ENCODE measurements at regions not wholly inside any gene's neighbourhood (a gene's known extent, or its start where the extent isn't known, plus 50 kb on each side); places are given as distances from the start of the nearest gene placed in this dataset.

GRCh38 chr4:144403893-144404292 lies 242.1 kb upstream of the HHIP start:
- no peak overlapping the region for H3K4me3 ChIP-seq (ENCODE audit: low read depth, poor library complexity, severe bottlenecking)
- 38 to 47% methylated on average over 1 of the region's 1 CpG for WGBS, 2 donors
- intact Hi-C loops (cut with DNase I; ENCODE audit: low total_unique reads) = no loop called here
- TF ChIP-seq POLR2A (IDR thresholded peaks at IDR 0.05) (no peak), CTCF (IDR thresholded peaks at IDR 0.05) (no peak)
- DNase-seq (ENCODE audit: low spot score in 2 of 2) = no peak

- no peak overlapping the region for H3K4me3 ChIP-seq (ENCODE audit: low read depth, poor library complexity, severe bottlenecking)
- intact Hi-C loops (cut with DNase I; ENCODE audit: low total_unique reads) = no loop called here
- no peak for DNase-seq (ENCODE audit: low spot score in 2 of 2)
- WGBS, 2 donors = 79 to 83% methylated on average over 4 of the region's 4 CpGs
- no peak for TF ChIP-seq POLR2A (IDR thresholded peaks at IDR 0.05)
- TF ChIP-seq CTCF (IDR thresholded peaks at IDR 0.05) = no peak
Measured at GRCh38 chr4:144409525-144409924, 236.4 kb upstream of the HHIP start.

DNA sequence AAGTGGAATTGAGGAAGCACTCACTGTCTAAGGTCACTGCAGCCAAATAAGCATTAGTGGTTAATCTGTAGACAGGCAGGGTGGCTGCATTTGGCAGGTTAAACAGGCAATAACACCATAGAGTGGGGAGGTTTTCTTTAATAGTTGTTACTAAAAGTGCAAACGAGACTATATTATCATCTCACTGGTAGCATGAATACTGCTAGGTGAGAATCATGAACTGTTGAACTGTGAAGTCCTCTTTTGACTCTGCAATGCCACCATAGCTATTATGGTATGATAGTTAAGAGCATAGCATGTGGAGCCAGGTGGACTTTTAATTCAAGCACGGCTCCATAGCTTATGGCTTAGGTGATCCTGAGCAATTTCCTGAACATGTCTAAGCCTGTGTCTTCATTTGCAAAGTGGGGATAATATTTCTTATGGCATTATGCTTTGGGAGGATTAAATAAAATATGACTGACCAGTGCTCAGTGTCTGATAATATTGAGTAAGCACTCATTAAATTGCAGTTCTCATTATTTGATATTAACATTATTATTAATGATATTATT lies 235.6 kb upstream of the HHIP start:
- TF ChIP-seq POLR2A (IDR thresholded peaks at IDR 0.05) (no peak), CTCF (IDR thresholded peaks at IDR 0.05) (no peak)
- intact Hi-C loops (cut with DNase I; ENCODE audit: low total_unique reads) = no loop called here
- DNase-seq (ENCODE audit: low spot score in 2 of 2) = no peak
- WGBS, 2 donors = 74 to 75% methylated on average over 2 of the region's 2 CpGs
- H3K4me3 ChIP-seq (ENCODE audit: low read depth, poor library complexity, severe bottlenecking) = no peak overlapping the region

- intact Hi-C loops (cut with DNase I; ENCODE audit: low total_unique reads) = no loop called here
- 71 to 81% methylated on average over 1 of the region's 1 CpG for WGBS, 2 donors
Measured at GRCh38 chr4:144411119-144411518, 234.8 kb upstream of the HHIP start.

GRCh38 chr4:144411700-144412099 lies 234.3 kb upstream of the HHIP start:
- intact Hi-C loops (cut with DNase I; ENCODE audit: low total_unique reads) = no loop called here
- DNase-seq (ENCODE audit: low spot score in 2 of 2) = no peak
- TF ChIP-seq CTCF (IDR thresholded peaks at IDR 0.05) = no peak
- TF ChIP-seq POLR2A (IDR thresholded peaks at IDR 0.05) = no peak
- H3K4me3 ChIP-seq (ENCODE audit: low read depth, poor library complexity, severe bottlenecking) = no peak overlapping the region

More at GRCh38 chr4:144411119-144411518, 234.8 kb upstream of the HHIP start:
- TF ChIP-seq CTCF (IDR thresholded peaks at IDR 0.05) = no peak
- TF ChIP-seq POLR2A (IDR thresholded peaks at IDR 0.05) = no peak
- H3K4me3 ChIP-seq (ENCODE audit: low read depth, poor library complexity, severe bottlenecking) = no peak overlapping the region
- DNase-seq (ENCODE audit: low spot score in 2 of 2) = no peak

- H3K4me3 ChIP-seq (ENCODE audit: low read depth, poor library complexity, severe bottlenecking) = no peak overlapping the region
Measured at GRCh38 chr4:144421056-144421455, 224.9 kb upstream of the HHIP start.

More at GRCh38 chr4:144421056-144421455, 224.9 kb upstream of the HHIP start:
- DNase-seq (ENCODE audit: low spot score in 2 of 2) = no peak
- no peak for TF ChIP-seq CTCF (IDR thresholded peaks at IDR 0.05)
- TF ChIP-seq POLR2A (IDR thresholded peaks at IDR 0.05) = no peak
- WGBS, 2 donors = 95 to 96% methylated on average over 4 of the region's 4 CpGs
- intact Hi-C loops (cut with DNase I; ENCODE audit: low total_unique reads) = no loop called here

Data from lower leg skin (tissue), 4 donors.